Esophagus muscularis mucosa (tissue), 4 donors: ENCODE measurements at regions not wholly inside any gene's neighbourhood (a gene's known extent, or its start where the extent isn't known, plus 50 kb on each side); places are given as distances from the start of the nearest gene placed in this dataset.
"Not testable (repeated sequence)": the region's sequence is repeated elsewhere in the genome, so short reads cannot be mapped to it uniquely, and the experiment has no call there.

Experiments
- DNase-seq: peaks from one replicate; pipeline ENCODE4 v3.0.0-alpha.2; 2017; ENCODE audit errors: extremely low spot score
- H3K27ac ChIP-seq, 4 donors: fragments of 200-600 bp; sonication (generic); replicated peaks in 1 of 4; 1 replicate in 3 of 4; 2 replicates in 1 of 4; pipeline ENCODE4 v1.5.1; 2016 to 2019; ENCODE audit warnings: mild to moderate bottlenecking in 1 of 4
- H3K27me3 ChIP-seq, 4 donors: fragments of 200-600 bp; sonication (generic); one replicate each; pipeline versions ENCODE4 v1.5.1 to v1.6.0; 2016 to 2019
- H3K36me3 ChIP-seq, 4 donors: fragments of 200-600 bp; sonication (generic); one replicate each; pipeline ENCODE4 v1.5.1; 2016 to 2019
- H3K4me1 ChIP-seq, 4 donors: fragments of 200-600 bp; sonication (generic); one replicate each; pipeline ENCODE4 v1.5.1; 2016 to 2019
- H3K4me3 ChIP-seq, 4 donors: fragments of 200-600 bp; sonication (generic); 1 replicate in 2 of 4; 2 replicates in 2 of 4; pipeline ENCODE4 v1.5.1; 2016 to 2019; ENCODE audit warnings: mild to moderate bottlenecking in 4 of 4, moderate library complexity in 1 of 4
- H3K9me3 ChIP-seq, 4 donors: fragments of 200-600 bp; sonication (generic); 1 replicate in 3 of 4; 2 replicates in 1 of 4; pipeline ENCODE4 v1.5.1; 2016 to 2019
- EP300 ChIP-seq: sonication (generic); formaldehyde crosslinking; IDR thresholded peaks from one replicate; pipeline ENCODE4 v1.6.1; 2017; ENCODE audit warnings: antibody characterized with exemption
- POLR2A ChIP-seq: fragments of 450-650 bp; IDR thresholded peaks from one replicate; pipeline ENCODE4 v1.6.1; 2017; ENCODE audit warnings: antibody characterized with exemption, moderate library complexity, mild to moderate bottlenecking, low read depth
- POLR2AphosphoS5 ChIP-seq, 2 donors: sonication (generic); formaldehyde crosslinking; IDR thresholded peaks; one replicate each; pipeline ENCODE4 v1.6.1; 2017; ENCODE audit warnings: antibody characterized with exemption in 2 of 2
- WGBS: methylation state at CpG from one replicate; pipeline ENCODE4 v1.1.5; 2018; 5-methylcytosine and 5-hydroxymethylcytosine counted together
- intact Hi-C: fragments of 100-400 bp; cut with DNase I; formaldehyde crosslinking; loops from one replicate; pipeline ENCODE4 v1.15.1; 2023
- TF ChIP-seq, protein P1 (sequence below), 3 experiments: fragments of 200-600 bp in 2 of 3; fragments of 450-650 bp in 1 of 3; sonication (generic) in 2 of 3; IDR thresholded peaks; one replicate each; pipeline ENCODE4 v1.5.1; 2017 to 2019; ENCODE audit warnings: antibody characterized with exemption in 3 of 3, mild to moderate bottlenecking in 2 of 3, moderate library complexity in 1 of 3

- Histone ChIP-seq H3K4me1 (no peaks in the 10 kb centered on the region), H3K27me3 (no peaks in the 10 kb centered on the region), H3K4me3 (no peak overlapping the region), H3K9me3 (no peaks in the 10 kb centered on the region), H3K27ac (no peak overlapping the region), H3K36me3 (no peaks in the 10 kb centered on the region)
- intact Hi-C loops: no loop called here
- no peak for TF ChIP-seq POLR2A
- TF ChIP-seq EP300: no peak
- no peak for TF ChIP-seq POLR2AphosphoS5 (IDR thresholded peaks at IDR 0.05)
- DNase-seq: no peak
- WGBS: 72% methylated on average over 2 of the region's 2 CpGs
Measured at GRCh38 chrX:121169099-121170035, 122.0 kb downstream of the GLUD2 start.

- no peak overlapping the region for H3K27ac ChIP-seq
- intact Hi-C loops: no loop called here
- no peaks in the 10 kb centered on the region for H3K9me3 ChIP-seq
- H3K4me1 ChIP-seq: no peaks in the 10 kb centered on the region
- no peak overlapping the region for H3K4me3 ChIP-seq
- no peak for DNase-seq
- WGBS: 78% methylated on average over 2 of the region's 2 CpGs
- TF ChIP-seq POLR2A (no peak), POLR2AphosphoS5 (IDR thresholded peaks at IDR 0.05) (no peak), EP300 (no peak)
- TF ChIP-seq, protein P1, sequence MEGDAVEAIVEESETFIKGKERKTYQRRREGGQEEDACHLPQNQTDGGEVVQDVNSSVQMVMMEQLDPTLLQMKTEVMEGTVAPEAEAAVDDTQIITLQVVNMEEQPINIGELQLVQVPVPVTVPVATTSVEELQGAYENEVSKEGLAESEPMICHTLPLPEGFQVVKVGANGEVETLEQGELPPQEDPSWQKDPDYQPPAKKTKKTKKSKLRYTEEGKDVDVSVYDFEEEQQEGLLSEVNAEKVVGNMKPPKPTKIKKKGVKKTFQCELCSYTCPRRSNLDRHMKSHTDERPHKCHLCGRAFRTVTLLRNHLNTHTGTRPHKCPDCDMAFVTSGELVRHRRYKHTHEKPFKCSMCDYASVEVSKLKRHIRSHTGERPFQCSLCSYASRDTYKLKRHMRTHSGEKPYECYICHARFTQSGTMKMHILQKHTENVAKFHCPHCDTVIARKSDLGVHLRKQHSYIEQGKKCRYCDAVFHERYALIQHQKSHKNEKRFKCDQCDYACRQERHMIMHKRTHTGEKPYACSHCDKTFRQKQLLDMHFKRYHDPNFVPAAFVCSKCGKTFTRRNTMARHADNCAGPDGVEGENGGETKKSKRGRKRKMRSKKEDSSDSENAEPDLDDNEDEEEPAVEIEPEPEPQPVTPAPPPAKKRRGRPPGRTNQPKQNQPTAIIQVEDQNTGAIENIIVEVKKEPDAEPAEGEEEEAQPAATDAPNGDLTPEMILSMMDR (IDR thresholded peaks at IDR 0.05): no peak
- no peaks in the 10 kb centered on the region for H3K36me3 ChIP-seq
- H3K27me3 ChIP-seq: no peaks in the 10 kb centered on the region
Measured at GRCh38 chrX:121172703-121173102, 125.3 kb downstream of the GLUD2 start.

DNA sequence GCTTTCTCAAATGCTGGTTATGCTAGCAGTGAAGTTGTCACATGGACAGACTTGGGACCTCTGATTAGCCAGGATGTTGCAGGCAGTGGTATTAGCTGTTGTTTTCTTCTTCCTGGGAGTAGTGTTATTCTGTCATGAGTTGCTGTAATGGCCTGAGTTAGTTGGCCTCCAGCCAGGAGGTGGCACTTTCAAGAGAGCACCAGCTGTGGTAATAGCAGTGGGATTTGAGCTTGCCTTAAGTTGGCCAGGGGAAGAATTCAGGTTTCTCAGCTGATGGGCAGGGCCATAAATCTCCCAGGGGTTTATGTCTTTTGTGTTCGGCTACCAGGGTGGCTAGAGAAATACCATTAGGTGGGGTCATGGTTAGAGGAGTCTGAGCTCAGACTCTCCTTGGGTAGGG, 132.6 kb downstream of the GLUD2 start:
- intact Hi-C loops: no loop called here
- no peaks in the 10 kb centered on the region for H3K4me1 ChIP-seq
- DNase-seq: no peak
- H3K27ac ChIP-seq: no peak overlapping the region
- no peaks in the 10 kb centered on the region for H3K36me3 ChIP-seq
- 83% methylated on average over 1 of the region's 1 CpG for WGBS
- no peak overlapping the region for H3K4me3 ChIP-seq
- H3K27me3 ChIP-seq: no peaks in the 10 kb centered on the region
- TF ChIP-seq EP300: no peak
- TF ChIP-seq, protein P1 (IDR thresholded peaks at IDR 0.05): no peak
- no peak for TF ChIP-seq POLR2A
- no peak for TF ChIP-seq POLR2AphosphoS5 (IDR thresholded peaks at IDR 0.05)
- no peaks in the 10 kb centered on the region for H3K9me3 ChIP-seq

- H3K9me3 ChIP-seq: no peaks in the 10 kb centered on the region
- no peaks in the 10 kb centered on the region for H3K27me3 ChIP-seq
- WGBS: 77% methylated on average over 10 of the region's 10 CpGs
- no peak overlapping the region for H3K4me3 ChIP-seq
- no peaks in the 10 kb centered on the region for H3K36me3 ChIP-seq
- TF ChIP-seq, protein P1 (IDR thresholded peaks at IDR 0.05): no peak
- TF ChIP-seq POLR2A (no peak), EP300 (no peak), POLR2AphosphoS5 (IDR thresholded peaks at IDR 0.05) (no peak)
- H3K27ac ChIP-seq: no peak overlapping the region
- no peaks in the 10 kb centered on the region for H3K4me1 ChIP-seq
- intact Hi-C loops: no loop called here
- DNase-seq: no peak
Measured at GRCh38 chrX:121191779-121192178, 144.4 kb downstream of the GLUD2 start.

- DNase-seq: no peak
- Histone ChIP-seq H3K4me1 (no peaks in the 10 kb centered on the region), H3K27ac (no peak overlapping the region), H3K27me3 (no peaks in the 10 kb centered on the region), H3K9me3 (no peaks in the 10 kb centered on the region), H3K36me3 (no peaks in the 10 kb centered on the region), H3K4me3 (no peak overlapping the region)
- WGBS: 79% methylated on average over 2 of the region's 2 CpGs
- TF ChIP-seq, protein P1 (IDR thresholded peaks at IDR 0.05): no peak
- TF ChIP-seq POLR2A: no peak
- no peak for TF ChIP-seq POLR2AphosphoS5 (IDR thresholded peaks at IDR 0.05)
- no peak for TF ChIP-seq EP300
- intact Hi-C loops: no loop called here
Measured at GRCh38 chrX:121195719-121196118, 148.3 kb downstream of the GLUD2 start.

DNA sequence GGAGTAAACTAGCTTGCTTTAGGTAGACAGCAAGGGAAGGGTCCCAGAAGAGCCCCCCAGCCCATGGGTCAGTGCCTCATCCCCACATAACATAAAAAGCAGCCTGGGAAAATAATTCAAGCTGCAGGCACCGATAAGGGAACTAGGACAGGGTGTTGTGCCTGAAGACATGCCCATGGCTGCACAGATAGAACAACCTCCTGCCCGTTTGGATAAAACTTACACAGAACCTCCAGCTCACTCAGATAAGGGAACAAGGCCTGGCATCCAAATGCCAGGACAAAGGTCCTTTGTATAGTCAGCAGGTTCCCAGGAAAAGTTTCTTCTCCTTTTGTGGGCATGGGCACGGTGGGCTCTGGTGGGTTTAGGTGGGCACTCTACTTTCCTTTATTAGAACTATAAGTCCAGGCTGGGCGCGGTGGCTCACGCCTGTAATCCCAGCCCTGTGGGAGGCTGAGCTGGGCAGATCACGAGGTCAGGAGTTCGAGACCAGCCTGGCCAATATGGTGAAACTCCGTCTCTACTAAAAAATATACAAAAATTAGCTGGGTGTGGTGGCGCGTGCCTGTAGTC, 149.5 kb downstream of the GLUD2 start:
- H3K36me3 ChIP-seq, intact Hi-C loops, H3K4me1 ChIP-seq, DNase-seq, H3K9me3 ChIP-seq, H3K27ac ChIP-seq, H3K27me3 ChIP-seq: not testable (repeated sequence)
- WGBS: 76% methylated on average over 11 of the region's 11 CpGs
- H3K4me3 ChIP-seq: peak overlapping the region in 1 of 4 donors; percentile 18
